IPS-NIHi11 (cell line): ENCODE measurements at regions not wholly inside any gene's neighbourhood (a gene's known extent, or its start where the extent isn't known, plus 50 kb on each side); places are given as distances from the start of the nearest gene placed in this dataset.

Source experiments
- DNase-seq: peaks from one replicate; pipeline ENCODE4 v3.0.0; 2012; ENCODE audit warnings: mixed read lengths, low spot score

DNA sequence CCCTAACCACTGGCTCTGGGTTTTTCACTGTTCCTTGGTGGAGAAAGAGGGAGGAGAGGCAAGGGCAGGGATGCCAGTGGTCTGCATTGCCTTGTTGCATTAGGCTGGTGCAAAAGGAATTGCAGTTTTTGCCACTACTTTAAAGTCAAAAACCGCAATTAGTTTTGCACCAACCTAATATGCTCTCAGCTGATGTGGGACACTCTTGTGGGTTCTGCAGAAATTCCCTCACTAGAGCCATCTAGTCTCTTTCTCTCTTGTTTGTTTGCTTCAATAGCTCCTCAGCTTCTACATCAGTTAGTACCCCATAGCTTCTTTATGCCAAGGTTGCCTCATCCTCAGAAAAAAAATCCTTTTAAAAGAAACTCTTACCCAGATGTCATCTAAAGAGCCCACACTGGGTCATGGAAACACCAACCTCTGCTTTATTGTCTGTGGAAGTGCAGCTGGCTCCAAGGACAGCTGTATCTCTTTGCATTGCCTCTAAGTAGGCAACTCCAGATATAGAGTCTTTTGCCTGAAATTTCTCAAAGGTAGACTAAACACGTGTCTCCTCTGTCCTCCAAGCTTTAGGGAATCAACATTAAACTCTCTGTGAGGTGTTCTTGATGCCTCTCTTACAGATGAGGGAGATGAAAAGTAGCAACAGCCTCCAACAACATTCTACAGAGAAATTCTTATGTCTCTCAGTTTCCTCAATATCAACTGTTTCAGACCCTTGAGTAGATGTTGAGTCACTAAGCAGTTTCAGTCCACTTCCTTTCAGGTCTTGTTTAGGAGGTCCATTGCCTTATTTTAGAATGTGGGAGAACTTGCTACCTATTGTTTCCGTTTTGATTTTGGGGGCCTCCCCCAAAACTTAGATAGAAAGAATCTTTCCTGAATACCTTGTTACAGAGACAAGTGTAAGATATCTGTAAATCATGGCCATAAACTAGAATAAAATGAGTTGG is 84.9 kb upstream of the MEF2C start:
- DNase-seq: no peak

DNA sequence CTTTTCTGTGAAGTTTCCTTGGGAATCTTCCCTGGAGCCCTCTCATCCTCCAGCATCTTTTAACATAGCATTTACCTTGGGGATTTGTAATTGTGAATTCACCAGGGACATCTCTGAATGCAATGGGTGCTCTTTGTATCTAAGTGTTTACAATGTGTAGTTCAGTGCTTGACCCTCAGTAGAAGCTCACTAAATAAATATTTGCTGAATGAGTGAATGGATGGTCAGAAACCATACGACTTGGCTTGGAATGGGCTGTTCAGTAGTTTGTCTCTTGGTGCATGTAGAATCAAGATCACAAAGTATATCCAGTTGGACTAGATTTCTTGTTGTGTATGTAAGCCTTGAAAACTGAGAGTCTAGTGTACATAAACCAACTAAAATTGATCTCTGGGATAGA is 81.8 kb upstream of the MEF2C start:
- no peak for DNase-seq

DNA sequence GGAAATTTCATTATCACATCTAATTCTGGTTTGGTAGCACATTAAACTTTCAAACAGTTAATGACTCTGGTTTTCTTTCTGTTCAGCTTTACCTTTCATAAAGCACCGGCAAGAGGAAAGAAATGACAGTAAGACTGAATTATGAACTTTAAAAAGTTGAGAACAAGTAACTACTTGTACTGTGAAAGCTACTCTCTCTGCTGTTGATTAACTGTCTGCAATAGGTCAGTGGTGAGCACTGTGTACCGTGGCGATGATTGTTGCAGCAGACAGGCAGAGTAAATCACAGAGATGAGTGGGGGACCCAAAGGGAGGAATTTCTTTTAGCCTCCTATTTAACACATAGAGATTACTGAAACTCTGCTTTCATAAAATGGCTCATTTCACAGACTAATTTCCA is 74.0 kb upstream of the MEF2C start:
- no peak for DNase-seq

DNA sequence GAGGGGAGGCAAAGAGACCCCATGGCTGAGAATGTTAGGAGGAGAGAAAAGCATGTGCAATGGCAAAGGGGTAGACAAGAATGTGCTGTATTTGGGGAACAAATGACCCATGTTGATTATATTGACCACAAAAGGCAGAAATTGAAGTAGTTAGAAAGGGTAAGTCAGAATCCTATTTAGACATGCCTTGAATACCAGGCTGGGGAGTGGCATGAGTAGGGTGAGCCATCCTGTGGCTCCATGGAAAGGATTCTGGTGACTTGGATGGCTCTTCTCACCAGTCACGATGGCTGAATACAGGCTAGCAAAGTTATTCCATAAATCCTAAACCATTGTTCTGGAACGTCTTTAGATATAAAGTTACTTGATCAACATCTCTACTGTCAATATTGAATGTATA is 73.4 kb upstream of the MEF2C start:
- no peak for DNase-seq

DNA sequence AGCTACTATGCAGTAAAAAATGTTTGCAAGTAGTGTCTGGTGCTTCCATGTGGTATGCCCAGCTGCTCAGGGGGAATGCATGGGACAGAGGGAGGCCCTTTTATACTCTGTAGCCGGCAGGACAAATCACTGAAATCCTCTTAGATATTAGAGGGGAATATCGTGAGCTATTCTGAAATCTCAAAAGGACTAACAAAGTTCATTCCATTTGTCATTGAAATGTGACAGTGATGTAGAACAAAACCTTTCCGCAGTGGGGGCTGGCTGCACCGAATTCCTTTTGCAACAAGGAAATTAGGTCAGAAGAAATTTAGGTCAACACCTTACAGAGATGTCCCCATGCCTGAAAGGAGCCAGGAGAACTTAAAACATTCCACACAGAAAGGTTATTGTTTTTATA is 72.4 kb upstream of the MEF2C start:
- DNase-seq: no peak

DNA sequence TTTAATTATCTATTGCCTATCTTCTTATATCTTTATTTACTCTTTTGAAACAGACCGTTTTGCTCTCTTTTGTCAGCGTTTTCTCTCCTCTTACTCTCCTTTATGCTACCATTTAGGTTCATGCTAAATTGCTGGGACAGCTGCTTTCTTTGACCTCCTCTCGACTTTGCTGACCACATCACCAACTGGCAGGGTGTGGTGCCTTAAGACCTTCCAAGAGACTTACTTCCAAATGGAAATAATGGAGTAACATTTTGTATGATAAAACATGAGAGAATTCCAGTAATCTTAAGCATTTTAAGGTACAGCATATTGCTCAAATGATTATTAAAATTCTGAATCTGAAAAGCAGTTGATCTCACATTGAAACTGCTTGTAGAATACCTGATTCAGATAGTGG is 71.5 kb upstream of the MEF2C start:
- no peak for DNase-seq

DNA sequence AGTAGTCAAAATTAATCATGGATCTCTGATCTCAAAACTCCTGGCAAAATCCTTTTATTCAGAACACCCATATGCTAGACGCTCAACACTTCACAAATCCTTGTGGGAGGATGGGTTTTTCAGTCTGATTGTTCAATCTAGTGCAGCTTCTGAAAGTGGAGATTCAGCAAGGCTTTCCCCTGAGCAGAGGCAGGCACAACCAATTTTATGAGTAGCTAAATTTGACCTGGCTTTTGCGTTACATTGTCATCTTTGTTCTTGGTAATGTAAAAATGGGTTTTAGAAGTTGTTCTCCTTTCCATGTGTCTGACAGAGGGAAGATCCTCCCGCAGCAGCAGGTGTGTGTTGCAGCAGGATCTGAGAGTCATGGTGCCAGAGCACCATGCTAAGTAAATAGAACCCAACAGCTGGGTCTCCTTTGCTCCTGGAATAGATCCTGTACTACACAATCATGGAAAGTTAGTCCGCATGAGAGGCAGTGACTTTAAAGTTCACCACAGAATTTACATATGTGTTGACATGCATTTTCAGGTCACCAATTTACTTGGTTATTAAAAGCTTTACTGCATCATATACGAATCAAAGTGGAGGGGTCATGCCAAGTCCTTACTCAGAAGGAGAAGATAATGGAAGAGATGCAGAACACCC is 70.1 kb upstream of the MEF2C start:
- DNase-seq: no peak

DNA sequence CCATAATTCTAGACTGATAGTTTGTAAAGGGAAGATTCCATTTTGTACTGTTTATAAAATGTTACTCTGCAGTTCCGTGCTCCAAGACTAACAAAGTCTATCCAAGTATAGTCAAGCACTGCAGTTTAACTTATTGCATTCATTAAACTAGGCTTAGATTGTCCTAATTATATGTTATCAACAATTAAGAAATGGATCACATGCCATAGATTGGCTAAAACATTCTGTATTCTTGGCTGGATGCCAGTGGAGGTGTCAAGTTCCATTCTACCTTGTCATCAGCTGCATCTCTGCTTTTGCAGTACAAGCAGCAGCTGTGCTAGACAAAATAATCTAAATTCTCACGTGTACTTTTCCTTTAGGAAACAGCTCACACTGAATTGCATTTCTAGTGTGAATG is 69.4 kb upstream of the MEF2C start:
- no peak for DNase-seq

DNA sequence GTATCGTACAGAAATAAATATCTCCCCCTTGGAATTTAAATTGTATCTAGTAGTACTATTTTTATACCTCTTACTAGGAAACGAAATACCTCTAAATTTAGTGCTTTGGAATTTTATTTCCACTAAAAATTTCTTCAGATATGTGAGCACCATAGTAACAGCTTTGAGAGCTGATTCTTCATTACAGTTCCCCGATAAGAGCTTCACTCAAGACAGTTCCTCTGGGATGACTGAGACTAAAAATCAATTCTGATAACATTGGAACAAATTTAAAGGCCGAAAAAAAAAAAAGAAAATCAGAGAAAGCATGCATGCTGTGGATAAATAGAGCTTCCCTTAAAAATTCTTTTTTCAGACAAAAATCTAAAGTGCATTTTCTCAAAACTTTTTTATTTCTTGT is 68.5 kb upstream of the MEF2C start:
- no peak for DNase-seq

DNA sequence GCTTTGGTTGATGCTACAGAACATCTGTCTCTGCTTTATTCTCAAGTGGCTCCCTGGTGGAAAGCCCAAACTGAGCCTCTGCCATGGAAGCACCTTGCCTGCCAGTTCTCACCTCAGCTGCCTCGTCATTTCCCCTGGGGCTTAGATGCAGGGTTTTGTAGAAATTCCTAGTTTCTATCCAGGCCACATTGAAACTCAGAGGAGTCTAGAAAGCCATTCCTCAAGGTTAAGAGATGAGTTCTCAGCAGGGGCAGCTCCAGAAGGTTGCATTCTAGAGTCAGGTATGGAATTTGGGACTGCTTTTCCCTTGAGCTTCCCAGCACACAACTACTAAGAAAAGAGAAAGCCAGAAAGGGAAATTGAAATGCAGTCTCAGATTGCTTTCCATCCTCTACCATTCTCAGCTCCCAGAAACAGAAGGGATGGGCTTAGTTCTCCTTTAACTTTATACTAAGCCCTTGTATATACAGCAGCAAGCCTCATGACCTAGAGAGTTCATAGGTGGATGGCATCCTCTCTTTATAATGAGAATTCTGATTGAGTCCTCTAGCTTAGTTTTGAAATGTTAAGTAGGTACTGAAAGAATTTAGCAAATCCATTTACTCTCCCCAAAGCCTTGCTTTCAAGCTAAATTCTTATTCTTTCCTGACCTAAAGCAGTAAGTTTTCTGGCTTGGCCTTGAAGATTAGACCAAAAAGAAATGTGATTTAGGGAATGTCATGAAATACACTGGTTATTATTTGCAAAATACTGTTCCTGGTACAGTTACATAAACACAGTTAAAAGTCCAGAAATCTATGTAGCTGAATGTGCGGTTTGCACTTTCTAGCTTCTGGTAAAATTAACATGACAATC is 66.0 kb upstream of the MEF2C start:
- no peak for DNase-seq

DNA sequence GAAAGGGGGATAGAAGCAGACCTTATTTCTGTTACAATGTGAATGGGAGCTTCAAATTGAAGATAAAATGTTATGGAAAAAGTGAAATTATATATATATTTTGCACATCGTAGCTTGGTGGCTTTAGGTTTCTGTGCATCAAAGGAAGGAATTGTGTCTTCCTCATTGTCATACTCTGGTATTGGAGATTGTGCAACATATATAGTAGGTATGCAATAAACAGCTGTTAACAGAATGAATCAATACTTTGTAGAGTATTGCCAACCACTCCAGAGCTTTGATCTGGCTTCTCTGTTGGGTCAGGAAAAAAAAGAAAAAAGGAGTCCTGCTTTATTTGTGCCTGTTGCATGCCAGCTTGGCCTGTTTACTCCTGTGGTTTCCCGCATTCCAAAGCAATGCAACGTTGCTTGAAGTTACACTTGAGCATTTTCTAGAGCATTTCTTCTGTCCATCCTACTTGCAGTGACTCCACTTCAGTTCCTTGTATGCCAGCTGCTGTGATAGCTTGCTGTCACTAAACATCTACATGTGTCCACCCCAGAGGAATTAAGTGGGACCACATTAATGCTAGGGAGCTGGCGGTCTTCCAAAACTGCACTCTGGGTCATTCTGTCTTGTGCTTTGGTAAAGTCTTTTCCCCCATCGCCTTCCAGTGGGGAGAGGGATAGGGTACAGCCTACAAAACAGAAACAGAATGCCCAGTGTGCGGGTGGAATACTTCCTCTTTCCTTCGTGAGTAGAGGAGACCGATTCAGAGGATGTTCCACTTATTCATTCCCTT is 62.0 kb upstream of the MEF2C start:
- no peak for DNase-seq

DNA sequence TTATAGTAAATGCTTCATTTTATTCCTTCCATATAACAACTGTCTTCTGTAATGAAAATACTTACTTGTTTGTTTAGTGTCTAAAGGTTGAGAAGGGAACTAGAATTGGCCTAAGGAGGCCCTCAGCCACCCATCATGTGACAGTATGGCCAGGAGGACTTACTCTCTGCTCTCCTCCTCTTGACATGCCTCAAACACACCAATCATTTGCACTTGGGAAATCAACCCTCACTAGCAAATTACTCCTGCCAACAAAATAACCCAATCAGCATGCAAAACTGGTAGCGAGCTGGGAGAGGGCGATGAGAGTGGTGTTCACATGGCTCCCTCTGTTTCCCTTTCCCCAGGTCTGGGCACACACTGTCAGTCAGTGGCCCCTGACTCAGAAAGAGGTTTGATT is 58.6 kb upstream of the MEF2C start:
- no peak for DNase-seq

DNA sequence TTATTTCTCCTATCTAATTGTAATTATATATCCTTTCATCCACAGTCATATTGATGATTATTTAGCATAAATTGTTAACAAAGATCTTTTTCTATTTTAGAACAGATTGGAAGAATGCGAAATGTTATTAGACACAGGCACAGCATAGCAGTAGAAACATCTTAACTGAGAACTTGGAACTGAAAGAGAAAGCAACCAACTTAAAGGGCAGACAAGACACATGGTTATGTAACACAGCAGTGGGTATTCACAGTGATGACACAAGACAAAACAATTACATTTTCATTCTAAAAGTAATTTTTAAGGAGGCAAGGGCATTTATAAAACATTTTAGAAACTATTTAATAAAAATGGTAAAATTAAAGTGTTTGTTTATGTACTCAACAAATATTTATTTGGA is 57.7 kb upstream of the MEF2C start:
- DNase-seq: no peak

DNA sequence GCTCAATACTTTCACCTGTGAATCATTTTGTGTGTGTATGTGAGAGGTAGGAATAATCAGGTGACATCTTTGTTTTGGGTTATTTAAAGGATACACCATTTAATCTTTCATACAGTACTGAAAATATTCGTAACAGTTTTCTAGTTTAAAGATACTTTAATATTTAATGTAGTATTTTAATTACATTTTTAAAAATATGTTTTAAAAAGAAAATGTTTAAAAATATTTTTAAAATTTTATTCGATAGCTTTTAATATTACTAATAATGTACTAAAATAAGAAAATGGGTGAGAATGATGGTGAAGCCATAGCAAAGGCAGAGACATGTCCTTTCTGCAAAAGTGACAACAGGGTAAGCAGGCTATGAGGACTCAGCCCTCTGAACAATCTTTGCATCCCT is 56.3 kb upstream of the MEF2C start:
- DNase-seq: no peak

DNA sequence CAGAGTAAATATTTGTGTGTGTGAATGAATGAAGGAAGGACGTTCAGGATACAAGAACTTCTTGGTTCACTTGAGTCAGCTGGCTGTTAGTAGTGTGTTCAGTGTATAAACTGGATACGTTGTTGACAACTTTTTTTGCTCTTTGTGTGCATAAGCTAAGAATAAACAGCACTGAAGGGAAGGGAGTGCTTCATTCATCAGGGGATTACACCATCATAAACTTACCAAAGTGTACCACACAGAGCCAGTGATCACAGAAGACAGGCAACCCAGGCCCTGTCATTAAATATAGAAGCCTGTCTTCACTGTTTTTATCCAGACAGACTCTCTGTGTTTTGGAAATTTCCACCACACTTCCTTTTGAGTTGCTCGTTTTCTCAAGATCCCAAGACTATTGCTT is 55.5 kb upstream of the MEF2C start:
- no peak for DNase-seq

DNA sequence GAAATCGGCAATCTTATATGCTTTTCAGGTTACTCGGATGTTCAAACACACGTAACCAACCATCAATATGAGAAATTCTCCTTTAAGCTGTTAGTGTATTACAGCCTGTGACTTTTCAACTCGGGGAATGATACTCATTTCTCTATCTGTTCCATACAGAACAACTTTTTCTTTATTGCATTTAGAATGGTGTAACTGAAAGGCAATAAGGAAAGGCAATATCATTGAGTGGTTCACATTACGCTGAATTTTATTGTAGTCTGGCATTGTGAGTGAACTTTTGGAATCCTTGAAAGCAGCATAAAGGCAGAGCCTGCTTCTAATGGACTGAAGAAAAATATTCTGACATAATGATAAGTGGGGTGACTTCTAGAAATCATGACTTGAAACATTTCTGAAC is 54.4 kb upstream of the MEF2C start:
- no peak for DNase-seq

DNA sequence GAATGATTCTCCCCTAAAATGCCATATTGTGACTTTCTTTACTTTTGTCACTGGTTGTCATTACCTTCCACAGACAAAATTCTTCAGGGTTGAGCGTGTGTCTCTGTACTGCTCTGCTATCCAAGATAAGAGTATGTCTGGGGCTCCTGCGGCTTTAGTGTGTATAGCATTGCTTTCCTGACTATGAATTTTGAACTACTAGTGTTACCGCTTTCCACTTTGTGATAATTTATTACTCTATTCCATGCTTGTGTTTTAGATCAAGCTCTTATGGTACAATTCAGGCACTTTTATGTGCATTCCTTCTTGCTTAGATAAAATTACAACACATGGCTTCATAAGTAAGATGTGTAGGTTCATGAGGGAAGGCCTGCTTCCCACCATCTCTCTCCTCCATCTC is 51.5 kb upstream of the MEF2C start:
- DNase-seq: no peak
